ENCODE measurements at regions not wholly inside any gene's neighbourhood (a gene's known extent, or its start where the extent isn't known, plus 50 kb on each side); places are given as distances from the start of the nearest gene placed in this dataset.

DNA sequence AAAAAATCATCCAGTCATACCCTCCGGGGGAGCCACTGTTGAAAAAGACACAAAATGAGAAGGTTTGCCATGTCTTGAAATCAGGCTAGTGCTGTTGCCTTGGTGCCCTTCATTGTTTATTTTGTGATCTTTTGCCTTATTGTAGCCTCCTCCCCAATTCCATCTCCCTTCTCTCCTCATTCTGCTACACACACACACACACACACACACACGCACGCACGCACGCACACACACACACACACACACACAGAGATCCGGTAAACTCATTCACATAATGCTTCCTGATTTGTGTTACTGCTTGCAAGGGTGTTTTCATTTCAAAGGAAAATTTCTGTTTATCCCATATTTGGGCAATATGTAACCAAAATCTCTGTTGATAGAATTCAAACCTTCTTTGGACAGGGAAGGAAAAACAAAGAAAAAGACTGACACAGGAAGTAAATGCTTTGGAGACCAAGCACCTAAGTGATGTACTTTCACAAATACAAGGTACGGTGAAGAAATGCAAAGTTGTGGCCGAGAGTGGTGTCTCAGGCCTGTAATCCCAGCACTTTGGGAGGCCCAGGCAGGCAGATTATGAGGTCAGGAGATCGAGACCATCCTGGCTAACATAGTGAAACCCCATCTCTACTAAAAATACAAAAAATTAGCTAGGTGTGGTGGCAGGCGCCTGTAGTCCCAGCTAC, 141.1 kb upstream of the CDK13 start:
- TF ChIP-seq, protein P1, sequence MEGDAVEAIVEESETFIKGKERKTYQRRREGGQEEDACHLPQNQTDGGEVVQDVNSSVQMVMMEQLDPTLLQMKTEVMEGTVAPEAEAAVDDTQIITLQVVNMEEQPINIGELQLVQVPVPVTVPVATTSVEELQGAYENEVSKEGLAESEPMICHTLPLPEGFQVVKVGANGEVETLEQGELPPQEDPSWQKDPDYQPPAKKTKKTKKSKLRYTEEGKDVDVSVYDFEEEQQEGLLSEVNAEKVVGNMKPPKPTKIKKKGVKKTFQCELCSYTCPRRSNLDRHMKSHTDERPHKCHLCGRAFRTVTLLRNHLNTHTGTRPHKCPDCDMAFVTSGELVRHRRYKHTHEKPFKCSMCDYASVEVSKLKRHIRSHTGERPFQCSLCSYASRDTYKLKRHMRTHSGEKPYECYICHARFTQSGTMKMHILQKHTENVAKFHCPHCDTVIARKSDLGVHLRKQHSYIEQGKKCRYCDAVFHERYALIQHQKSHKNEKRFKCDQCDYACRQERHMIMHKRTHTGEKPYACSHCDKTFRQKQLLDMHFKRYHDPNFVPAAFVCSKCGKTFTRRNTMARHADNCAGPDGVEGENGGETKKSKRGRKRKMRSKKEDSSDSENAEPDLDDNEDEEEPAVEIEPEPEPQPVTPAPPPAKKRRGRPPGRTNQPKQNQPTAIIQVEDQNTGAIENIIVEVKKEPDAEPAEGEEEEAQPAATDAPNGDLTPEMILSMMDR (IDR thresholded peaks at IDR 0.05; ENCODE audit: low read depth, low read length) = no peak

DNA sequence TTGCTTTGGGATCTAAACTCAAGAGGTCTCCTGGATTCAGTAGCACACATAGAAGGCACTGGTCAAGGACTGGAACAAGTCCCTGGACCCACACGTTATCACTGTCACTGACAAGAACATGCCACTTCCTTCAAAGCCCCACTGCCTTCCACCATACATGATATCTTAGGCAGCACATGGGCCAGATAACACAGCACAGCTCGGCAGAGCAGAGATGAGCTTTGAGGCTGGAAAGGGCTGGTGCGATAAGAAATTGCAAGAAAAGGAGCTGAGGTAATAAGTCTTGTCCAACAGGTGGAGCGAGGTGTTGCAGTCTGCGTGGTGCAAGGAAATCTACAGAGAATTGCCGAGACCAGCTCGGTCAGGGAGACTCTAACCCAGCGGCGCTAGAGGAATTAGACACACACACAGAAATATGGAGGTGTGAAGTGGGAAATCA, 139.8 kb upstream of the CDK13 start:
- no peak for DNase-seq (ENCODE audit: extremely low read depth, low read depth)
- TF ChIP-seq, protein P1 (IDR thresholded peaks at IDR 0.05; ENCODE audit: low read depth, low read length) = no peak

More for the DNA sequence above, 141.1 kb upstream of the CDK13 start:
- DNase-seq (ENCODE audit: extremely low read depth, low read depth) = no peak

DNA sequence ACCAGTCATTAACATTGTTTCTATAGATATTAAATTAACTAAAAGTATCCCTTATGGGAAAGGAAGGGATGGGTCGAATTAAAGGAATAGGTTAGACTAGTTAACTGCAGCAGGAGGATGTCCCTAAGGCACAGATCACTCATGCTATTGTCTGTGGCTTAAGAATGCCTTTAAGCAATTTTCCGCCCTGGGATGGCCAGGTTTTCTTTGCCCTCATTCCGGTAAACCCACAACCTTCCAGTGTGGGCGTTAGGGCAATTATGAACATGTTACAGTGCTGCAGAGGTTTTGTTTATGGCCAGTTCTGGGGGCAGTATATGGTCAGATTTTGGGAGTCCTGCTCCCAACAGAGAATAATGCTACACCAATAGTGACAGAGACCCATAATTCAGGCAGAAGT, 139.3 kb upstream of the CDK13 start:
- TF ChIP-seq, protein P1 (IDR thresholded peaks at IDR 0.05; ENCODE audit: low read depth, low read length) = no peak
- no peak for DNase-seq (ENCODE audit: extremely low read depth, low read depth)

DNA sequence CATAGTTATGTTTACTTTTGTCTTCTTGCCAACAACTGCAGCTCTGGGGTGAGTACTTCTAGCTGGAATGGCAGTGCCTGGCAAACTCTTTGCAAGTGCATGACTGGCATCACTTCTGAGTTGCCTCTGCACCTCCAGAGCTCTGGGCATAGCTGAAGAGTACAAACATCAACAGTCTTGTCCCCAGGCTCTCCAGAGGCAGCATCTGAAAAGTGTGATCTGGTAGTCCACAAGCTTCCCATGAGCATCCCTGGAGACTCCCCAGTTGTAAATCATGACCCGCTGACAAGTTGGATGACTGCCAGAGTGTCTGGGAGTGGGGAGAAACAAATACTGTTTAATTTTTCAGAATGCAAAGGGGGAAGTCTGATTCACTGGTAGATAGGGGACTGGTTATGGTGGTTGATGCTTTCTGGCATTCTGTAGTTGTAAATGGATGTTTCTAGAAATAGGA, 138.9 kb upstream of the CDK13 start:
- DNase-seq (ENCODE audit: extremely low read depth, low read depth) = no peak
- TF ChIP-seq, protein P1 (IDR thresholded peaks at IDR 0.05; ENCODE audit: low read depth, low read length) = no peak

DNA sequence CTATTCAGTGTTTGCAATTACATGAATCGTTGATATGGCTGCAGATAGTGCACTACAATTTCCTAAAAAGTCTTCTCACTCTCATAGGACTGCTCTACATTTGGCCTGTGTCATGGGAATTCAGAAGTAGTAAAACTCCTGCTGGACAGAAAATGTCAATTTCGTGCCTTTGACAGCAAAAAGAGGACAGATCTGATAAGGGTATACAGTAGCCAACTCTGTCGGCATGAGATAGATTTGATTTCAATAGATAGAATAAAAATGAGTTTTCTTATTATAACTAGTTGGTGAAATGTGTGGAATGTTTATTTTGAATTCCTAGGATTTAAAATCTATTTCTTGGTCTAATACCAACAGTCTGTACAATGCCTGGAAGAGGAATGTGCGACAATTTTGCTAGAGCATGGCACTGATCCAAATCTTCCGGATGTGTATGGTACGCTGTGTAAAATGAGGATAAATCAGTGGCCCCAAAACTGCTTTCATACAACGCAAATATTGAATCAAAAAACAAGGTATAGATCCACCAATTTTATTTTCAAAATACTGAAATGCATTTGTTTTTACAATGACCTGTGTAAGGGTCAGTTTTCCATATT, 133.5 kb upstream of the CDK13 start:
- no peak for DNase-seq (ENCODE audit: extremely low read depth, low read depth)
- TF ChIP-seq, protein P1 (IDR thresholded peaks at IDR 0.05; ENCODE audit: low read depth, low read length) = no peak

DNA sequence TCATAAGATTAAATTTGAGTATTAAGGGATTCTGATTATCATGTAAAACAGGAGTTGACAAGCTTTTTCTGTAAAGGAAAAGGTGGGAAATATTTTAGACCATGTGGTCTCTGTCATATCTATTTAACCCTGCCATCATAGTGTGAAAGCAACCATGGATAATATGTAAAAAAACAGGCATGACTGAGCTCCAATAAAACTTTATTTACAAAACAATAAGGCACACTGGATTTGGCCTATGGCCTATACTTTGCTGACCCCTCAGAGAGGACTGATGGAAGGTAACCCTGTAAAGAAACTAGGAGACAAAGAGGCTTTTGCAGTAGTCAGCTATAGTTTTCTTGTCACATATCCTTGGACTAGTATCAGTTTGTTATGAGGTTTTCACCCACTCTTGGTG, 130.5 kb upstream of the CDK13 start:
- DNase-seq (ENCODE audit: extremely low read depth, low read depth) = no peak
- TF ChIP-seq, protein P1 (IDR thresholded peaks at IDR 0.05; ENCODE audit: low read depth, low read length) = no peak

DNA sequence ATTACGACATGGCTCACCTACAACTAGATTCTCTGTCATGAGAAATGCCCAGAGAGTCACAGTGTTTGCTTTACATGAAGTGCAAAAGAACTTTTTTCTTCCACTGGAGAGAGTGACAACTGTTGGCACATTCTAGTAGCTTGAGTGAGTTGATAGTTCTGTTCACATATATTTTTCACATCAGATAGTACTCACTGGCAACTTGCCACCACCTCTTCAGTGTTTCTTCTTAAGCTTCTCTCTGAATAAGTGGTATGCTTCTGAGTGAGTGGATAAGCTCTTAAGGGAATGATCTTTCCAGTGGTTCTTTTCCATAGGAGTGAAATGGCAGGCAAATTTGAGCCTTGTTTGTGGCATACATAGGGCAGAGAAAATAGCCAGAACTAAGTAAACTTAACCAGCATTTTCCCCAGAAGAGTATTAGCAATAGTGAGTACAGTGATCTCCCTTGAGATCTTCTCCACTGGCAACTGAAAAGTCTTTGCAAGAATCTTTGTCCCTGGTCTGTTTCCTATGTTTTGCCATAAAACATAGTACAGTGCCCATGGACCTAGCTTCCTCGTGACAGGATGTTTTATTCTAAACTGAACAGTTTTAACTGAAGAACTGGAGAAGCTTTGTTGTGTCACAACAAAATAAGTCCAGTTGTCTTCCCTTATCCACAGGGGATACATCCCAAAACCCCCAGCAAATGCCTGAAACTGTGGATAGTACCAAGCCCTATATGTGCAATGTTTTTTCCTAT, 125.4 kb upstream of the CDK13 start:
- no peak for DNase-seq (ENCODE audit: extremely low read depth, low read depth)
- TF ChIP-seq, protein P1 (IDR thresholded peaks at IDR 0.05; ENCODE audit: low read depth, low read length) = no peak
